GM03348 (cell line): ENCODE measurements at regions not wholly inside any gene's neighbourhood (a gene's known extent, or its start where the extent isn't known, plus 50 kb on each side); places are given as distances from the start of the nearest gene placed in this dataset.
A peak's percentile ranks its signal among the peaks of the same experiment; 100 is the strongest.
"Not testable (repeated sequence)": the region's sequence is repeated elsewhere in the genome, so short reads cannot be mapped to it uniquely, and the experiment has no call there.

Experiments used
- DNase-seq: peaks from one replicate; pipeline ENCODE4 v3.0.0; 2012; ENCODE audit warnings: low spot score

DNA sequence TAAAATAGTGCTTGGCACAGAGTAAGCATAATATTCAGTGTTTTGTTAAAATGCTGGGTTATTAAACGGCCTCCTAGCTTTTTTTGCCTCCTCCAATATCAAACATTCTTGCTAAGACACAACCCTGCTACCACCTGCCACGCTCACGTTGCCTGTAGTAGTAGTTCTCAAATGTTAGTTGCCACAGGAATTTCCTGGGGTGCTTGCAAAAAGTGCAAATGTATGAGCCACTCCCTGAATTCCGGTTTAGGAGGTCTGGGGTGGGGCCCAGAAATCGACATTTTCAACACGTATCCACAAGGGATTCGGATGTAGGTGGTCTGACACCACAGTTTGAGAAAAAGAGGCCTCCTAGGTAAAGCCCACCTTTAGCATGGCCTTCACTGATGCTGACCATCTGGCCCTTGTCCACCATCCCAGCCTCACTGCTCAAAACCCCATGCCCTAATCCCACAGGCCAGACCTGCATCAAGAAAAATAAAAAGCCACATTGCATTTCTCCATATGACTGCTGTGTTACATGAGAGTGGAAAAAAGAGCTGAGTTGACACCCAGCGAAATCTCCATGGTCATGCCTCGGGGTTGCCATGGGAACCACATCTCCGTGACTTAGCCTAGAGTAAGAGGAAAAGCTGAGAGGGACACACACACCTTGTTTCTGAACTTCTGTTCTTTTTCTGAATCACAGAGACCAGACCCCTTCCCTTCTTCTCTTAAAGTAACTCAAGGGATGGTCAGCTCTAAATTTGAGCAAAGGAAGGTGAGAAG is 116.4 kb upstream of the HES1 start:
- DNase-seq: no peak

DNA sequence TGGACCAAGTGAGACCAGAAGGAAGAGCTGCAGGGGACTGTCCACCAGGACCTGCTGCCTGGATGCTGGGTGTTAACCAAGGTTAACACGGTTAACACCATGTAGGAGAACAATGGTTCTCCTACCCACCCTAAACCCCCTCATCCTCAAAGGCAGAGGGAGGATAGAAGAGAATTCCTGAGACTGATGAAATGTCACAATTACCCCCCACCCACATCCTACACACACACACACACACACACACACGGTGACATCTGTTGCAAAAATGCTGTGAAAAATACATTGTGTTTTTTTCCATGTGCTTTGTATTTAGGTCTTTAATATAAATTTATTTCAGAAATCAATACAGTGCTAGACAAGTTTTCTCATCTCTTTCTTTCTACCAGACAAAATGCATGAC is 113.9 kb upstream of the HES1 start:
- no peak for DNase-seq

DNA sequence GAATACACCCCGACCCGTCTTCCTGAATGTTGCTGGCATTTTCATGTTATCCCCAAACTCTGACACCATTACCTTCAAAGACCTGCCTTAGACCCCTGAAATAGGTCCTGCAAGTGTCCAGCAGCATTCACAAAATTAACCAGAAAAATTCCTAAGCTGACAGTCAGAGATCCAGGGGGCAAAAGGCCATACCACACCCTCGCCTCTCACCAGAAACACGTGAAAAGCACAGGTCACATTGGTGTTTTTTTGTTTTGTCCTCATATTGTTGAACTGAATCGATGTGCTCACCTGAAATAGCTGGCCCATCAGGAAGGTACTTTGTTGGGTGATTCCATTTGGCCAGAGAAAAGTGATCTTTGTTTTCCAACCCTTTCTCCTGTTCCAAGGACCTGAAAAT is 113.1 kb upstream of the HES1 start:
- no peak for DNase-seq

DNA sequence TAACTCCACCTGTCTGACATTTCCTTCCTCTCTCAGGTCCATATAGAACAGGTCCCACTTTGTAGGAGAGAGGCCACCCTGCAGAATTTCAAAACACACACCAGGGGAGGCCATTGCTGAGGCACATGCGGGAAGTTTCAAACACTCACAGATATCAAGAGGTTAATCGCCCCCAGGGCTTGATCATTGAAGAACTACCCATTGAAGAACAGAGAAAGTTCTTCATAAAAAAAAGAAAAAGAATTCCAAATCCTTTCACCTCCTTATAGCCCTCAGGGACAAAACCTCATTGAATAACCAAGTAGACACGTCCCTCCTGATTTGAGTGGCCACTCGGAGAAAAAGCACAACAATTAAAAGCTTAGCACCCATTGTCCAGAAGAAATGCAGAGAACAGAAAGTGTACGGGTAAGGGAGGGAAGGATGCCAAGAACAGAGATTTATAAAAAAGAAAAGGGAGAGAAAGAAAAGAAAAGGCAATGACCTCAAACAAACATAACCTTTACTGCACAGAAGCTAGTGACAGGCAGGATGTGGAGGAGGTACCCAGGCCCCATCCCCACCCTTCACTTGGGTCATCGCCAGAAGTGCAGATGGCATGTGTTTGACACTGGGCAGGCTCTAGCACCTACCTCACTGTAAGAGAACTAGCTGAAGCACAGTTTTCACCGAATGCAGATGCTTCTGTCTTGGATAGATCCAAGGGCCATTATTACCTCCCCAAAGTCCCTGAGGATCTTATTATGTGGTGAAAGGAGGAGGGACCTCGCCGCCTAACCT is 112.3 kb upstream of the HES1 start:
- DNase-seq: no peak

DNA sequence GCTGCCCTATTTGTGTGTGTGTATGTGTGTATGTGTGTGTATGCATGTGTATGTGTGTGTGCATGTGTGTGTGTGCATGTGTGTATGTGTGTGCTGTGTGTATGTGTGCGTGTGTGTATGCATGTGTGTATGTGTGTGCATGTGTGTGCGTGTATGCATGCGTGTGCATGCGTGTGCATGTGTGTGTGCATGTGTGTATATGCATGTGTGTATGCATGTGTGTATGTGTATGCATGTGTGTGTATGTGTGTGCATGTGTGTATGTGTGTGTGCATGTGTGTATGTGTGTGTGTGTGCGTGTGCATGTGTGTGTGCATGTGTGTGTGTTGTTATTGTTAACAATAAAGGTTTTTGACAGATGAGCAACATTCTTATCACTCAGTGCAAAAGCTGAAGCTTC is 110.8 kb upstream of the HES1 start:
- DNase-seq: no peak

DNA sequence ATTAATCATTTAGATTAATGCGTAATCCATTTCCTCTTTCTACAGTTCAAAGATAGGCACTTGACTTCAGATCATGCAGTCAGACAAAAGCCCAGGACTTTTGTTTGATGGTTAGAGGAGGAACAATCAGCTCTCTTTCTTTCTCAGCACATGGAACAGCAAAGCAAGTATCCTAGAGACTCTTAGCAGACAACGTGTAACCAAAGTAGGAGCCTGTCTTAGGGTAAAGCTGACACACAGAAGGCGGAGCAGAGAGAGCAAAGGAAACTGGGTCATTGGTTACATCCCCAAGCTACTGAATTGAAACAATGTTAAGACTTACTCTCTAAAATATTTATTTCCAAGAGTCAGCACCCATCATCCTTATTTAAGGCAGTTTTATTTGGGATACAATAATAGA is 110.0 kb upstream of the HES1 start:
- no peak for DNase-seq

DNA sequence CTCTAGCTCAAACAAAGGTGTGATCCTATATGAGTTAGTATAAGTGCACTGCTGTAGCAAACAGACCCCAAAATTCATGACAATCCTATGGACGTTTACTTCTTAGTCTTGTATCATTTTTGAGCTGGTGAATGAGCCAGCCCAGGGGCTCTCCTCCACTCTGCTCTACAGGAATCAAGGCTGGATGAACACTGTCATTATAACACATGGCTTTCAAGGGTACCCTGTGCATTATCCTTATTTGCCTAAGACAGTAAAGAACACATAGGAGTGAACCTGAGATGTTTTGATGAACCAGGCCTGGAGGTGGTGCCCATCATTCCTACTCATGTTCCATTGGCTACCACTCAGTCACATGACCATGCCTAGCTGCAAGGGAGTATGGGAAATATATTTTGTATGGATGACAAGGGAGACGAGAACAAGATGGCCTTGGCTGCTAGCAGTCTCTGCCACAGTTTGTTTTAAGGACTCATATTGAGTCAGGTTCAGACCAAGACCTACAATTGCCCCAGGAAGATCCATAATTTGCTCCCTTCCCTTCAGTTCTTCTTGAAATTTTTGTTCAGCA is 107.4 kb upstream of the HES1 start:
- DNase-seq: no peak

DNA sequence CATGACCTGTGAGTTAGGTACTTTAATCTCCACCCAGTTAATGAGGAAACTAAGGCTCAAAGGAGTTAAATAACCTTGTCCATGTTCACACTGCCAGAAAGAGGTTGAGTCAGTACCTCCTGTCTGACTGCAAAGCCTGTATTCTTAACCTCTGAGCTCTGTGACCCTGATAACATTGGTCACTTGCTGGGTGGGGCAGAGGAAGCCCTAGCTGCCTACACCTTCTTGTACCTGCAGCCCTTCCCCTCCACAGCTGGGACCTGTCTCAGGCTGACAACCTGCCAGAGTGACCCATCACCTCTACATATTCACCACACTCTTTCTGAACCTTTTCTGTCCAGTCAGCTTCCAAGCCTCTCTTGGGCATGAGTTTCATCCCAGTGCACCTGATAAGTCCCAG is 106.1 kb upstream of the HES1 start:
- no peak for DNase-seq

DNA sequence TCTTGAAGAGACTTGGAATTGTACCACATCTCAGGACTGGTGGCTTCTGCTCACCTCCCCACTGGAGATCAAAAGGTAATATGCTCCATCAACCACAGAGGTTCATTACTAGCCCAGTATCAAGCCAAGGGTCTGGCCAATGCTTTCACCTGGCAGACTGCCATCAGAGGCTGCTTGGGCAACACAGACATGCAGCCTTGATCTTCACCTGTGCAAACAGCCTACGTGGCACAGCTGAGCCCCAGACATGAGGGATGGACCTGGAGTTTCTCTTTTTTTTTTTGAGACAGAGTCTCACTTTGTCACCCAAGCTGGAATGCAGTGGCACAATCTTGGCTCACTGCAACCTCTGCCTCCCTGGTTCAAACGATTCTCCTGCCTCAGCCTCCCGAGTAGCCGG is 105.6 kb upstream of the HES1 start:
- DNase-seq: no peak

DNA sequence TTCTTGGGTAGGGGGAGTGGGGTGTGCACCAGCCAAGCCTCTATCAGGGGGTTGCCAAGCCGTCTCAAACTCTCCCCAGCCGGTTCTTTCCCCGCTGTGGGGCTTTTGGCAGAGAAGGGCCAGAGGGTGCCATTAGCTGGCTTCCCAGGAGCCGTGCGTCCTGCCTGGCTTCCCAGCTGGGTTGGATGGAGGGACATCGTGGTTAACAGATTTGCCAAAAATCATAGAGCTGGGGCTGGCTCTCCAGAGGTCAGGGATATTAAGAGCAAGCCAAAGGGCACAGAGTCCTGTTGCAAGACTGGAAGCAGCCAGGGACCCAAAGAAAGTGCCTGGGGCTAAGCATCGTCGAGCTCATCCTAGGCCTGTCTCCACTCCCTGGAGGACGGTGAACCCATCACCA is 104.6 kb upstream of the HES1 start:
- no peak for DNase-seq

DNA sequence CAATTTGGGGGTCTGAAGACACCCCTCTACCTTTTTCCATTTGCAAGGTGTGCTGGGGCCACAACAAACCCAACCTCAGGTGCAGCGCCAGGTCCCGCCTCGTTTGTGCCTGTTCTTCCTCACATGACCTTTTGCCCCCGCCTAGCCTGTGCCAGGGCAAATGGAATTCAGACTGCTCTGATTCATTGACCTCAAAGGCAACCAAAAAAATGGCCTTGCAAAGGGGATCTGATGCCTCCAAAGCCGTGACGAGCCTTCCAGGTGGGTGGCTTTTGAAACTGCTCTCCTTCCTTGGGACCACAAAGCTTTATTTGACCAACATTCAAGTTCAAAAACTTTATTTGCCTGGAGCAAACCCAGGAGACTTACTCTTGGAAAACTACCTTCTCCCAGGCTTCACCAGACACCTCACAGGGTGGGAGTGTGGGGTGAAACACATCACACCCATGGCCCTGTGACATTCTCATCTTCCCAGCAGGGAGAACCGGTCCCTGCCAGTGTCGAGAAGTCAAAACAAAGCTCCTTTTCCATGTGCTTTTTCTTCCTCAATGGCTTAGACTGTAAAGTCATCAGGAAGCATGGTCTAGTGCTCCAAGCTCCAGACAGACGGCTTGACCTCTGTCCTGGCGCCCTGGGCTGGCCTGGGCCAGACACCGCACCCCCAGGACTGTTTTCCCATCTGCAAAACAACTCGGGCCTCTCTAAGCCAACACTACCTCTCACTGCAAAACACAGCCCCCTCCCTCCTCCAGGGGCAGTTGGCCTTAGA is 103.9 kb upstream of the HES1 start:
- no peak for DNase-seq

DNA sequence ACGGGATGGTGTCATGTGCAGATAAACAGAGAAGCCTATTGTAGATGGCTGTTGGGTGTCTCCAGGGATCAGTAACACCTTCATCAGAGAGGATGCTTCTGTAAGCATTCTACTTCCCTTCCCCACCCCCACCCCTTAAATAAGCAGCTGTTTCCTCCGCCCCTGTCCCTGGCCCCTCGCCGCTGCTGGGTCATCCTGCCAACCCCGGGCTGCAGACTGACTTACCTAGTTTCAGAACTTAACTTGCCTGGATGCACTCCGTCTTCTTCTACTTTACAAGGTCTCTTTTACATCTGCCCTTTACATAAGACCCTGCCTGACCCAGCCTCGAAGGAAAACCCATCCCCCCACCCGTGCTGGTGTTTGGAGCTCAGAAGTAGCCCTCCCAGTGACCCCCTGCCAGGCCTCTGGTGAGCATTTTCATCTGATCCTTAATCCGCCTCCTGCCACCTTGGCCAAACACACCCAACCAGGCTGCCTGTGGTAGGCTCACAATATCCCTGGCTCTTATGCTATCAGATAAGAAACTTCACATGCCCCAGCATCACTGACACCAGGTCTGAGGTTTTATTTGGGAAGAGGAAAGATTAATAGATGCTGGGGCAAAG is 103.0 kb upstream of the HES1 start:
- DNase-seq: no peak

DNA sequence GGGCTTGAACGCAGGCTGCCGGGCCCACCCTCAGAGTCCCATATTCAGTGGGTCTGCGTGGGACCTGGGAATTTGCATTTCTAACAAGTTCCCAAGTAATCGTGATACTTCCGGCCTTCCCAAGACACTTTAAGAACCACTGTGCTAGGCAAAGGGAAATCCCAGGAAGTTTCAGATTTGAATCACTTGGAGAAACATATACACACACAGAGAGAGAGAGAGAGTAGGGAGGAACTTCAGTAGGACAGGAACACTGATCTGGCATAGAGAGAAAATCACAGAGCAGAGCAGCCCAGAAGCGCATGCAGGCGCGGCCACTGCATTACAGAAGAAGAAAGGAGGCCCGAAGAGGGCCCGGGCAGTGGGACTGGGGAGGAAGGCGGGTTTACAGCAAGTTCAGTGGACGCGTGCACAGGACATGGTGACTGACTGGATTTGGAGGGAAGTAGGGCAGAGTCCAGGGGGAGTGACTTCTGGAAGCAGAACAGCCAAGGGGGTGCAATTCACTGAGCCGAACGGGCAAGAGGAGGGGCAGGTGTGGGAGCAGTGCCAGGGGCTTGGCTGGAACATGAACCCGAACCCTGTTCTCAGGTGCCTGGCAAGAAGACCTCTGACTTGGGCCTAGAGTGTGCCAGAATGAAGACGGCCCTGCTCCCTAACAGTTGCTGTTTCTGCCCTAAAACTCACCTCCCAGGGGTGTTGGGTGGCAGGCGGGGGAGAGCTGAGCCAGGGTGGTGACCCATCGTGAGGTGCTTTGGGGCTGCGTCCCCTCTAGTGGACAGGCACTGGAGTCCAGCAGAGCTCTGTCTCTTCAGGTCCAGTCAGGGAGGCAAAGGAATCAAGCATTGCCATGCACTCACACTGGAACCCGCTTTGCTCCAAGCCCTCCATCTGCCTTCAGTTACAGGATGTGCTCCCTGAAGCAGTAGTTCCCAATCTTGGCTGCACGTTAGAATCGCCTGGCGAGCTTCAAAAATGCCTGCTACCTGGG is 101.3 kb upstream of the HES1 start:
- no peak for DNase-seq

DNA sequence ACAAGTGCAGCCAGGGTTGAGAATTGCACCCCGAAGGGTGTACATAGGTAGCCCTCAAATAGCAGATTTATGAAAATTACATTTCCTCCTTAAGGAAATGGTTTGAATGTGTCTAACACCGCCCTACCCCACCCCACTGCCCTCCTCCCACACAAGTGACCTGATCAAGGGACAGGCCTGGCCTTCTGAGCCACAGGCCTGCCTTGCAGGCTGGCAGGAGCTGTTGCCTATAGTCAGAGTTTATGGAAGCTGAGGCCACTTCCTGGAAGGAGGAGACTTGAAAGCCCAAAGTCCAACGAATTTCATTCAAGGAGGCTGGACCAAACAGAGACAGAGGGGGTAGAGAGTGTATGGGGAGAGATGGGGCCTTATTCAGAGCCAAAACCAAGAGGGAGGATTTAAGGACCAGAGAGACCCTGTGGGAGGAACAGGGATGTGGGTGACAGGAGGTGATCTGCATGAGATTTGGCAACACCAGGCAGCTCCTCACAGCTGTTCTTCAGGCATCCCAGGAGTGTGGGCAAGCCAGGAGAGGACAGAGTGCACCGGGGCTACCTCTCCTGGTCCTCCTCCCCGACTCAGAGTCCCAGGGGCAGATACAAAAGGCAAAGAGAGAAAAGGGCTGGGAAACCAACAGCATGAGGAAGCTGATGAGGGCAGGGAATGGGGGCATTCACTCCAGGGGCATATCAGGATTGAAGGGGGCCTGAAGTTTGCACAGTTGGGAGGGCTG is 100.4 kb upstream of the HES1 start:
- DNase-seq: peak; percentile 10

DNA sequence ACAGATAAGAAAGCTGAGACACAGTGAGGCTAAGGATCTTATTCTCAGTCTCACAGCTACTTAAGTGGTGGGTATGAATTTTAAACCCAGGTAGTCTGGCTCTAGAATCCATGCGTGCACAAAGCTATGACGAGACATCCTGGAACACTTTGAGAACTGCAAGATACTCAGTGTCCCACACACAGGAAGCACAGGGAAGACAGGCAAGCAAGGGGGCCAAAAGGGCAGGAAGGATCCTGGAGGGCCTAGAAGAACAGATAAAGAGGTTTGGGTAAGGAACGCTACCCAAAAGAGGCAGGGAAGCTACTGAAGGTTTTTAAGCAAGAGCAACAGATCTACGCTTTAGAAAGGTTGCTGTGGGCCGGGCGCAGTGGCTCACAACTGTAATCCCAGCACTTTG is 99.1 kb upstream of the HES1 start:
- DNase-seq: no peak

DNA sequence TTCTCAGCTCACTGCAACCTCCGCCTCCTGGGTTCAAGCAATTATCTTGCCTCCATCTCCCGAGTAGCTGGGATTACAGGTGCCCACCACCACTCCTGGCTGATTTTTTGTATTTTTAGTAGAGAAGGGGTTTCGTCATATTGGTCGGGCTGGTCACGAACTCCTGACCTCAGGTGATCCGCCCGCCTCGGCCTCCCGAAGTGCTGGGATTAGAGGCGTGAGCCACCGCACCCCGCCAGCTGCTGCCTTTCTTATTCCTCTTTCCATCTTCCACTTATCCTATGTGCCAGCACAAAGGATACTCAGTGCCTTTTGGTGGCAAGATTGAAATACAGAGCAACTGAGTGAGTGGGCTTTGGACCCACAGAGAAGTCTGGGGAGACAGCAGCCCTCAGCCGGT is 97.6 kb upstream of the HES1 start:
- not testable (repeated sequence) for DNase-seq

DNA sequence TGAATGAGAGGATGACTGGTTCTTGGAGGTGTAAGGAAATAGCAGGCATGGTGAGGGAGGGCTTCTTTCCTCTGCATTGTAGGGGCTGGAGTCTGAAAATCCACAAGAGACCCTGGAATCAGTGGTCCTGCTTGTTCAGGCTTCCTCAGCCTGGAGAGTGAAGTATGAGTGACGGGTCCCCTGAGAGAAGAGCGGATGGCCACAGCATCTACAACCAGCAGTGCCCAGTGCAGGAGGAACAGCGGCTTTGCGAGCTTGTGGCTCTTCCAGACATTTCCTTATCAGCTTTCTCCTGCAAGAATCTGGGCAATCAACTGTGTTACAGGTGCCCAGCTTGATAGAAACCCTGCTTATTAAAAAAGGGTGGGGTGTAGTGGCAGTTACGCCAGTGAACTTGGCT is 97.0 kb upstream of the HES1 start:
- DNase-seq: no peak

DNA sequence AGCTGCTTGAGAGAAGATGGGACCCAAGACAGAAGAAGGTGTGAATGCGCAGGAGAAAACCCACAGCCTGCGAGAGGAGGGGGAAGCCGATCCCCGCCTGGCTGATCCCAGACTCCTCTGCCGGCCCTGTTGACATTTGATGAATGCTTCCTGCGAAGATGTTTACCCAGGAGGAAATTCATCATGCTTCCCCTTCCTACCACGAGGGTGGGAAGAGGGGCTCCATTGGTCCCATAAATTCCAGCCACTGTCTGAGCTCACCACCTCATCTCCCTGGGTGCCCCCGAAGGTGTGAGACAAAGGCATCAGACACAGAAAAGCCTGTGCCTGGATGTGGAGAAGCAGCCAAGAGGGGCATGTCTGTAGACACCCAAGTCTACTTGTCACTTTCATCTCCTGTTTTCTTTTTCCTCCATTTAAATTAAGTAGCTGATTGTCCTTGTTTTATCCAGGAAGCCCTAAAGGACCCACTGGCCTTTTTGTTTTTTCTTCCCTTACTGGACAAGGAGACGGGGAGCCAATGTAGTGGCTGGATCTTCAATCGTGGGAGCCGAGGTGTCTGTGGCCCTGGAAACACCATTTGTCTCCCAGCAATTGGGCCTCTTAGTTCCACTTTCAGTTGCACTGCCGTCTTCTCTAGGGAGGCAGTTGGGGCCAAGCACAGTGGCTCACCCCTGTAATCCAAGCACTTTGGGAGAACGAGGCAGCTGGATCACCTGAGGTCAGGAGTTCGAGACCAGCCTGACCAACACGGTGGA is 95.3 kb upstream of the HES1 start:
- no peak for DNase-seq

DNA sequence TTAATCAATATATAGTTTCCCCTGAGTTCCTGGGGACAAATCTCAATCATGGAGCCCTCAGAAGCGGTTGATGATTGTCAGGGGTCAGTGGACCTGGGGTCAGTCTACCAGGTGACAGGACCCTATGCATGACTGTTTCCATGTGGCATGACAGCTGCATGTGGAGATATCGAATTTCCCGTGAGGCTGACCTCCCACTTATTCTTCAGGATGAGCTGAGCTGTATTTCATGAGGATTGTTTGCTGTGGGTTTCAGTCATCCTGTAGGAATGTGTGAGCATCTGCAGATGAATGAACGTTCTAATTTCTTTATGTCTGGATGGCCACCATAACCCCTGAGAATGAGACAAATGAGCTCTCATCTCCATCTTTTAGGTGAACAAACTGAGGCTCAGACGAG is 93.0 kb upstream of the HES1 start:
- peak; percentile 75 for DNase-seq

DNA sequence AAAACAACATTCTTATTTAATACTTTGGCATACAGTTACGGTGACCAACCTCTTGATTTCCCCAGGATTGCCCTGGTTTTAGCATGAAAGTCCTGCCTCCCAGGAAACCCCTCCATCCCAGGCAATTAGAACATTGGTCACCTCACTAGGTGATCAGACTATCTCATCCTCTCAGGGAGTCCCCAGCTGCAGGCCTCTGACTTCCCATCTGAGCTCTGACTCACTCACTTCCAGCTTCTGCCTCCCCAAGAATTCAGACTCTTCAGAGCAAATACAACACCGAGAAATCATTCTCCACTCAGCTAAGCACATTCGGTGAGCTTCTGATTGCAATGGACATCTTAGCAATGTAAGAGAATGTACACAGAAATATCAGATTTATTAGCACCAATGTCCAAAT is 92.4 kb upstream of the HES1 start:
- peak; percentile 71 for DNase-seq
